COR-L47 (cell line): ENCODE measurements at regions not wholly inside any gene's neighbourhood (a gene's known extent, or its start where the extent isn't known, plus 50 kb on each side); places are given as distances from the start of the nearest gene placed in this dataset.

ENCODE experiments used
- DNase-seq: peaks from one replicate; lab custom pipeline; 2025; lab: John Stamatoyannopoulos, UW

- DNase-seq: no peak
Observed at GRCh38 chr11:119982517-119983239, 155.2 kb downstream of the TRIM29 start.

GRCh38 chr11:119980431-119980830 lies 157.5 kb downstream of the TRIM29 start:
- DNase-seq: no peak

GRCh38 chr11:119979701-119980100 lies 158.2 kb downstream of the TRIM29 start:
- no peak for DNase-seq

- DNase-seq: no peak
Observed at GRCh38 chr11:119978696-119979095, 159.2 kb downstream of the TRIM29 start.

GRCh38 chr11:119977881-119978280 lies 160.0 kb downstream of the TRIM29 start:
- DNase-seq: no peak

GRCh38 chr11:119977561-119977860 lies 160.4 kb downstream of the TRIM29 start:
- no peak for DNase-seq

GRCh38 chr11:119976805-119977560 lies 160.9 kb downstream of the TRIM29 start:
- DNase-seq: no peak

GRCh38 chr11:119975561-119976152 lies 162.3 kb downstream of the TRIM29 start:
- DNase-seq: peak; percentile 50

GRCh38 chr11:119974467-119974866 lies 163.4 kb downstream of the TRIM29 start:
- DNase-seq: no peak

GRCh38 chr11:119974051-119974450 lies 163.9 kb downstream of the TRIM29 start:
- no peak for DNase-seq

- no peak for DNase-seq
Observed at GRCh38 chr11:119972281-119972680, 165.6 kb downstream of the TRIM29 start.

- DNase-seq: no peak
Observed at GRCh38 chr11:119970555-119971304, 167.2 kb downstream of the TRIM29 start.

- no peak for DNase-seq
Observed at GRCh38 chr11:119964136-119965025, 173.5 kb downstream of the TRIM29 start.

- DNase-seq: no peak
Observed at GRCh38 chr11:119957951-119958350, 180.0 kb downstream of the TRIM29 start.

- DNase-seq: no peak
Observed at GRCh38 chr11:119952441-119952840, 185.5 kb downstream of the TRIM29 start.

- no peak for DNase-seq
Observed at GRCh38 chr11:119943298-119943655, 194.6 kb downstream of the TRIM29 start.

GRCh38 chr11:119942583-119943297 lies 195.2 kb downstream of the TRIM29 start:
- no peak for DNase-seq

GRCh38 chr11:119941636-119942411 lies 196.1 kb downstream of the TRIM29 start:
- DNase-seq: no peak

- DNase-seq: no peak
Observed at GRCh38 chr11:119941171-119941570, 196.7 kb downstream of the TRIM29 start.

GRCh38 chr11:119940401-119940976 lies 197.4 kb downstream of the TRIM29 start:
- no peak for DNase-seq
